DOHH2 (cell line): ENCODE measurements at regions not wholly inside any gene's neighbourhood (a gene's known extent, or its start where the extent isn't known, plus 50 kb on each side); places are given as distances from the start of the nearest gene placed in this dataset.

Experiments used
- CTCF ChIP-seq: fragments of 200-600 bp; sonication (generic); IDR thresholded peaks from one replicate; pipeline ENCODE4 v1.5.1; 2014; ENCODE audit warnings: antibody characterized with exemption, mild to moderate bottlenecking, low read depth, low read length; ENCODE audit not compliant: poor library complexity, severe bottlenecking
- EZH2phosphoT487 ChIP-seq: fragments of 200-600 bp; sonication (generic); IDR thresholded peaks from 2 replicates; pipeline ENCODE4 v1.6.1; 2017; ENCODE audit warnings: borderline replicate concordance, mild to moderate bottlenecking, antibody characterized with exemption, low read length, moderate library complexity, mixed read lengths

- TF ChIP-seq CTCF (no peak), EZH2phosphoT487 (no peak)
Observed at GRCh38 chr2:192379736-192380135, 185.0 kb upstream of the TMEFF2 start.
